Left lung (tissue), 4 donors: ENCODE measurements at regions not wholly inside any gene's neighbourhood (a gene's known extent, or its start where the extent isn't known, plus 50 kb on each side); places are given as distances from the start of the nearest gene placed in this dataset.

Experiments used
- ATAC-seq: fragments of 200-7000 bp; cut with Tn5 transposase; one replicate; pipeline ENCODE4 v1.9.1; 2020; ENCODE audit warnings: moderate library complexity
- DNase-seq, 4 donors: peaks; one replicate each; pipeline ENCODE4 v3.0.0-alpha.2; 2013 to 2020
- H3K27ac ChIP-seq, 2 donors: fragments of 200-600 bp; sonication (generic) in 1 of 2; one replicate each; pipeline versions ENCODE4 v1.5.0 to v1.8.0; 2020 to 2021
- H3K27me3 ChIP-seq, 2 donors: fragments of 200-600 bp; sonication (generic) in 1 of 2; one replicate each; pipeline versions ENCODE4 v1.5.0 to v1.8.0; 2020 to 2021
- H3K36me3 ChIP-seq, 2 donors: fragments of 200-600 bp; sonication (generic) in 1 of 2; one replicate each; pipeline versions ENCODE4 v1.5.0 to v1.8.0; 2020 to 2021
- H3K4me1 ChIP-seq, 2 donors: fragments of 200-600 bp; one replicate each; pipeline ENCODE4 v1.8.0; 2021
- H3K4me3 ChIP-seq, 2 donors: fragments of 200-600 bp; sonication (generic) in 1 of 2; one replicate each; pipeline versions ENCODE4 v1.5.0 to v1.8.0; 2020 to 2021; ENCODE audit warnings: mild to moderate bottlenecking in 1 of 2
- H3K9me3 ChIP-seq, 2 donors: fragments of 200-600 bp; sonication (generic) in 1 of 2; one replicate each; pipeline versions ENCODE4 v1.5.0 to v1.8.0; 2020 to 2021
- CTCF ChIP-seq, 2 donors: fragments of 200-600 bp; sonication (generic) in 1 of 2; IDR thresholded peaks; one replicate each; pipeline versions ENCODE4 v1.5.0 to v1.8.0; 2021; ENCODE audit warnings: antibody characterized with exemption in 2 of 2
- intact Hi-C, 2 donors: fragments of 100-400 bp; cut with DNase I; formaldehyde crosslinking; loops; one replicate each; pipeline versions ENCODE4 v1.11.2 to v1.14.2; 2022
- donor health status: DM: no; HTN: yes; CAD: no.
- donor health status: DM: no; HTN: no; CAD: no.

GRCh38 chr10:120799849-120800248 lies 51.3 kb upstream of the WDR11 start:
- Histone ChIP-seq H3K27me3 (no peaks in the 10 kb centered on the region), H3K36me3 (no peaks in the 10 kb centered on the region), H3K4me3 (no peak overlapping the region), H3K9me3 (no peaks in the 10 kb centered on the region), H3K4me1 (peaks cover 0 to 5% of the 10 kb centered on the region in 2 donors), H3K27ac (no peak overlapping the region)
- ATAC-seq (no peak), DNase-seq (no peak)
- no peak for TF ChIP-seq CTCF (IDR thresholded peaks at IDR 0.05)
- intact Hi-C loops: no loop called here

GRCh38 chr10:120800528-120801323 lies 50.4 kb upstream of the WDR11 start:
- no peak overlapping the region for H3K27ac ChIP-seq
- no peaks in the 10 kb centered on the region for H3K9me3 ChIP-seq
- DNase-seq (no peak), ATAC-seq (no peak)
- intact Hi-C loops: no loop called here
- no peak for TF ChIP-seq CTCF (IDR thresholded peaks at IDR 0.05)
- H3K4me3 ChIP-seq: no peak overlapping the region
- H3K36me3 ChIP-seq: no peaks in the 10 kb centered on the region
- peaks cover 0 to 5% of the 10 kb centered on the region in 2 donors for H3K4me1 ChIP-seq
- H3K27me3 ChIP-seq: no peaks in the 10 kb centered on the region
